ENCODE measurements at regions not wholly inside any gene's neighbourhood (a gene's known extent, or its start where the extent isn't known, plus 50 kb on each side); places are given as distances from the start of the nearest gene placed in this dataset.

GRCh38 chr19:28886708-28887107 is 326.2 kb downstream of the UQCRFS1 start:
- H3K4me2 ChIP-seq (ENCODE audit: insufficient read depth, low read length): no peak overlapping the region
- no peaks in the 10 kb centered on the region for H3K79me2 ChIP-seq (ENCODE audit: control insufficient read depth, insufficient read depth, low read length)
- dilution Hi-C loops (cut with MboI; ENCODE audit: extremely low pct_ligation_motif_present, low sequenced_read_pairs) (no loop called here), intact Hi-C loops (cut with micrococcal nuclease) (no loop called here)
- POLR2A ChIA-PET: no interaction called here
- no peaks in the 10 kb centered on the region for H3K4me1 ChIP-seq (ENCODE audit: control insufficient read depth, extremely low read depth, insufficient read depth, low read length)
- no peak for TF ChIP-seq CTCF (IDR thresholded peaks at IDR 0.05; ENCODE audit: extremely low read depth in 1 of 2, insufficient read depth in 1 of 2, low read depth in 1 of 2, low read length in 2 of 2)
- no peak for TF ChIP-seq JUN (IDR thresholded peaks at IDR 0.05; ENCODE audit: borderline replicate concordance, insufficient read depth, insufficient read length, low read depth)
- no peak for TF ChIP-seq GATA2 (IDR thresholded peaks at IDR 0.05; ENCODE audit: insufficient read depth, insufficient read length, low read depth, low read length)
- no peak for TF ChIP-seq EZH2 (IDR thresholded peaks at IDR 0.05; ENCODE audit: borderline replicate concordance, low read depth, low read length, severe bottlenecking)
- TF ChIP-seq MAX (IDR thresholded peaks at IDR 0.05; ENCODE audit: insufficient read depth, insufficient read length): no peak
- no peak for TF ChIP-seq POLR2AphosphoS5 (IDR thresholded peaks at IDR 0.05; ENCODE audit: insufficient read depth, low read depth, low read length)
- no peak for TF ChIP-seq FOS (IDR thresholded peaks at IDR 0.05; ENCODE audit: borderline replicate concordance, insufficient read depth, low read length)
- TF ChIP-seq POLR2A (IDR thresholded peaks at IDR 0.05; ENCODE audit: low read depth, low read length): no peak
- no peaks in the 10 kb centered on the region for H3K36me3 ChIP-seq (ENCODE audit: control insufficient read depth in 2 of 2, extremely low read depth in 1 of 2, insufficient read depth in 2 of 2, low read length in 2 of 2)
- H3K4me3 ChIP-seq (replicated peaks in 1 of 3; ENCODE audit: insufficient read depth in 1 of 3, low read depth in 1 of 3, low read length in 3 of 3): no peak overlapping the region
- DNase-seq (ENCODE audit: low read depth, low spot score): no peak
- no peaks in the 10 kb centered on the region for H3K9me1 ChIP-seq (replicated peaks; ENCODE audit: control insufficient read depth, extremely low read depth, insufficient read depth, low read length)
- FAIRE-seq: no peak
- no peaks in the 10 kb centered on the region for H4K20me1 ChIP-seq (replicated peaks; ENCODE audit: control insufficient read depth, extremely low read depth, insufficient read depth, low read length)
- no peaks in the 10 kb centered on the region for H3K27me3 ChIP-seq (ENCODE audit: control insufficient read depth in 2 of 2, insufficient read depth in 2 of 2, low read length in 2 of 2)
- CTCF ChIA-PET: interaction anchor here (1.0 kb wide), 1 partner anchor 8 kb away, joined by 3 read pairs; no protein-coding TSS in a partner anchor
- H3K9ac ChIP-seq (replicated peaks; ENCODE audit: extremely low read depth, insufficient read depth, low read length): no peak overlapping the region
- H3K9me3 ChIP-seq (replicated peaks; ENCODE audit: control insufficient read depth, insufficient read depth, low read length): no peaks in the 10 kb centered on the region
- H2AFZ ChIP-seq (ENCODE audit: low read depth, low read length): no peak overlapping the region
- H3K27ac ChIP-seq (ENCODE audit: insufficient read depth, low read depth, low read length): no peak overlapping the region
- BruUV-seq (replicated peaks): no TSS peak

Data from endothelial cell of umbilical vein (primary cell).